ENCODE measurements at regions not wholly inside any gene's neighbourhood (a gene's known extent, or its start where the extent isn't known, plus 50 kb on each side); places are given as distances from the start of the nearest gene placed in this dataset.
"Not testable (repeated sequence)": the region's sequence is repeated elsewhere in the genome, so short reads cannot be mapped to it uniquely, and the experiment has no call there.

- not testable (repeated sequence) for H4K20me1 ChIP-seq (ENCODE audit: low read depth, low read length); H3K9me3 ChIP-seq (ENCODE audit: insufficient read depth, low read length); H3F3A ChIP-seq (ENCODE audit: insufficient read depth); H3K4me2 ChIP-seq (ENCODE audit: low read depth, low read length, poor library complexity, severe bottlenecking); H3K27me3 ChIP-seq (ENCODE audit: low read length); H3K4me3 ChIP-seq (ENCODE audit: insufficient read depth, low read length, poor library complexity, severe bottlenecking); H3K9me2 ChIP-seq (replicated peaks; ENCODE audit: insufficient read depth, low read length); H2AFZ ChIP-seq (ENCODE audit: low read depth, low read length, severe bottlenecking); H3K9ac ChIP-seq (ENCODE audit: low read length); H3K79me2 ChIP-seq (ENCODE audit: insufficient read depth, low read length); H3K36me3 ChIP-seq (ENCODE audit: low read length); H3K27ac ChIP-seq (ENCODE audit: low read depth, low read length)
Observed at GRCh38 chr17:18574137-18574536, 70.1 kb downstream of the TBC1D28 start.

All from SU-DHL-6 (cell line).